ENCODE measurements at regions not wholly inside any gene's neighbourhood (a gene's known extent, or its start where the extent isn't known, plus 50 kb on each side); places are given as distances from the start of the nearest gene placed in this dataset.

- DNase-seq (ENCODE audit: low read depth) = no peak
- H3K4me3 ChIP-seq (ENCODE audit: low read depth, low read length) = no peak overlapping the region
- no peak for TF ChIP-seq CTCF (IDR thresholded peaks at IDR 0.05; ENCODE audit: control insufficient read depth, extremely low read depth, insufficient read depth)
Measured at GRCh38 chr6:155584006-155584405, 128.4 kb upstream of the NOX3 start.

- no peak for DNase-seq (ENCODE audit: low read depth)
- no peak for TF ChIP-seq CTCF (IDR thresholded peaks at IDR 0.05; ENCODE audit: control insufficient read depth, extremely low read depth, insufficient read depth)
- no peak overlapping the region for H3K4me3 ChIP-seq (ENCODE audit: low read depth, low read length)
Measured at GRCh38 chr6:155582016-155582991, 126.7 kb upstream of the NOX3 start.

GRCh38 chr6:155580904-155581303 is 125.3 kb upstream of the NOX3 start:
- DNase-seq (ENCODE audit: low read depth) = no peak
- no peak overlapping the region for H3K4me3 ChIP-seq (ENCODE audit: low read depth, low read length)
- no peak for TF ChIP-seq CTCF (IDR thresholded peaks at IDR 0.05; ENCODE audit: control insufficient read depth, extremely low read depth, insufficient read depth)

- TF ChIP-seq CTCF (IDR thresholded peaks at IDR 0.05; ENCODE audit: control insufficient read depth, extremely low read depth, insufficient read depth) = no peak
- DNase-seq (ENCODE audit: low read depth) = no peak
- H3K4me3 ChIP-seq (ENCODE audit: low read depth, low read length) = no peak overlapping the region
Measured at GRCh38 chr6:155578251-155578650, 122.6 kb upstream of the NOX3 start.

- no peak for TF ChIP-seq CTCF (IDR thresholded peaks at IDR 0.05; ENCODE audit: control insufficient read depth, extremely low read depth, insufficient read depth)
- no peak overlapping the region for H3K4me3 ChIP-seq (ENCODE audit: low read depth, low read length)
- DNase-seq (ENCODE audit: low read depth) = no peak
Measured at GRCh38 chr6:155561966-155562364, 106.3 kb upstream of the NOX3 start.

GRCh38 chr6:155561257-155561965 is 105.8 kb upstream of the NOX3 start:
- no peak overlapping the region for H3K4me3 ChIP-seq (ENCODE audit: low read depth, low read length)
- TF ChIP-seq CTCF (IDR thresholded peaks at IDR 0.05; ENCODE audit: control insufficient read depth, extremely low read depth, insufficient read depth) = no peak
- DNase-seq (ENCODE audit: low read depth) = no peak

Data from LNCaP clone FGC (cell line).